ENCODE measurements at regions not wholly inside any gene's neighbourhood (a gene's known extent, or its start where the extent isn't known, plus 50 kb on each side); places are given as distances from the start of the nearest gene placed in this dataset.
"Not testable (repeated sequence)": the region's sequence is repeated elsewhere in the genome, so short reads cannot be mapped to it uniquely, and the experiment has no call there.

DNA sequence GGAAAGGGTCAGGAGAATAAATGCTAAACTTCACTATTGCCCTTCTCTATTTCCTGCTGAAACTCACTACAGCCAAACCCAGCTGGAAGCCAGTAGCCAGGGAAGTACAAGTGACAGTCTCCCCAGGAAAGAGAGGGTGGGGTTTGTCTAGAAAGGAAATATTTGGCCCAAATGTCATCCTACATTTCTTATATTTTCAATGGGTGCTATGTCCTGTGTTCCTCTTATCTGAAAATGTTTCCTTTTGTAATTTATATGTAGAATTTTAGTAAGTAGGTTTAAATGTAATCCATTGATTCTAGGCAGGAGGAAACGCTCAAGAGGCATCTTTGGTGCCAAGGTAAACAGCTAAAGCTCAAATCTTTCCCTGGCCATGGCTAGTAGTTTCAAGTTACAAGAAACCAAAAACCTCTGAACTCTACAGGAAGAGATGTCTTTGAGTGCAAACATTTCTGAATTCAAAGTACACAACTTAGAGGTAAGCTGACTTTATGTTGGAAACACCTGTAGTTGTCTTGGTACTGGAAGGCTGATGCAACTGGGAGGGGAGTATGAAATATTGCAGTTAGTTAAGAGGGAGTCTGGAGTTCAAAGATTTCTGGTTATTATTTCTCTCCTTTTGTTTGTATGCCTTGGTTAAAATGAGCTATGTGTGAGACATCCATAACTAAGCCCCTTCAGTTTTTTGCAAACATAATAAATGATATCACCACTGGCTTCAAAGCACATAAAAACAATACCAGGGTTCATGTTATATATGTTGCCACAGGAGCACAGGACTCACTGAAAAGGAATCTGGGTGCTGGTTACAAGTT, 356.1 kb upstream of the ZC3H15 start:
- ATAC-seq (ENCODE audit: poor library complexity): no peak
- intact Hi-C loops (cut with DNase I): no loop called here
- no peak for DNase-seq

GRCh38 chr2:186130748-186131641, 355.1 kb upstream of the ZC3H15 start:
- DNase-seq: no peak
- intact Hi-C loops (cut with DNase I): no loop called here
- ATAC-seq (ENCODE audit: poor library complexity): no peak

DNA sequence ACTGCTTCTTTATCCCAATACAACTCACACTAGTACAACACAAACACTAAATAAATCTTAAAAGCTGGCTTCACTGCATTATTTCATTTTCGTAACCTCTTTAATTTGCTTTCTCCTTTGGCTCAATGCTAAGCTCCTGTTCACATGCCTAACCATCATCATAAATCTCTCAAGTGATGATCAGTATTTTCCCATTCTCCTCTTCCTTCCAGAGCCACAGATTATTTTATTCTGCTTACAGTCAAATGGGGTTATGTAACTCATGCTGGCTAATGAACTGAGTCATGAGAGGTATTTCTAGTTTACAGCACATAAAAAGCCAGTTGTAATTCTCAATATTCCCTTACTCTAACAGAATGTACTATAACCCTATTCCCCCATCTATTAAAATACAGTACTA, 350.4 kb upstream of the ZC3H15 start:
- no peak for ATAC-seq (ENCODE audit: poor library complexity)
- DNase-seq: no peak
- intact Hi-C loops (cut with DNase I): no loop called here

GRCh38 chr2:186136860-186137259, 349.2 kb upstream of the ZC3H15 start:
- DNase-seq: no peak
- intact Hi-C loops (cut with DNase I): no loop called here
- no peak for ATAC-seq (ENCODE audit: poor library complexity)

- intact Hi-C loops (cut with DNase I): no loop called here
- DNase-seq (no peak), ATAC-seq (ENCODE audit: poor library complexity) (no peak)
These were observed 347.2 kb upstream of the ZC3H15 start for GRCh38 chr2:186138845-186139244.

- intact Hi-C loops (cut with DNase I): no loop called here
- ATAC-seq (ENCODE audit: poor library complexity): no peak
- DNase-seq: no peak
These were observed 327.0 kb upstream of the ZC3H15 start for GRCh38 chr2:186159101-186159500.

DNA sequence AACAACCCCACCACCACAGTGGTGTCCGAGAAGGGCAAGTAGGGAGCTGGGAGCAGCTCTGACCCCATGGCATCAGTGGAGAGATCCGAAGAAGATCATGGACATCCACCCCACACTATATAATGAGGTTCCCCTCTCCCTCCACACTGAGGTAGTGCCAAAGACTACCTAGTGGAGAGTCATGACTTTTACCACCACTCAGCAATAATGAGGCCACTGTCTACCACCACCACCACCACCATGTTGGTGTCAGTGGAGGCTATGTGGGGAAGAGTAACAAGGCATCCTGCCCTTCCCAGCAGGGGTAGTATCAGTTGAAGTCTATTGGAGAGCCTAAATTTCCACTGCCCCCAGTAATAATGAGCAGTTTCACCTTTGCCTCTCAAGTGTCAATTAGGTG, 321.7 kb upstream of the ZC3H15 start:
- ATAC-seq (ENCODE audit: poor library complexity): no peak
- intact Hi-C loops (cut with DNase I): no loop called here
- no peak for DNase-seq

DNA sequence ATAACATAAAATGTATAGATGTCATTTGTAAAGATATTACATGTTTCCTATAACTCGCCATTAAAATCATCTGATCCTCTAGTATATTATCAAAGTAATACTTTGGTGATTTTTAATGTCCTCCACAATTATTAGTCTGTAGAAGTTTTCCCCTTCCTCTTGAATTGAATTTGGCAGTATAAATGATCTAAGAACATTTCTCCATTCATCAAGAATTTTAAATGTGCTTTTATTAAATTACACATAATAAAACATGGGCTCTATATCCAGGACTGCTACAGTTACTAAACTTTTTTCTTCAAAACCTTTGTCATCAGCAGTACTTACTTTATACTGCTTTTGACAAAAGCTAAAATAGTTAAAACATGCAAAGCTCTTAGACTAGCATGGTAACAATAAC, 315.4 kb upstream of the ZC3H15 start:
- DNase-seq (no peak), ATAC-seq (ENCODE audit: poor library complexity) (no peak)
- intact Hi-C loops (cut with DNase I): no loop called here

DNA sequence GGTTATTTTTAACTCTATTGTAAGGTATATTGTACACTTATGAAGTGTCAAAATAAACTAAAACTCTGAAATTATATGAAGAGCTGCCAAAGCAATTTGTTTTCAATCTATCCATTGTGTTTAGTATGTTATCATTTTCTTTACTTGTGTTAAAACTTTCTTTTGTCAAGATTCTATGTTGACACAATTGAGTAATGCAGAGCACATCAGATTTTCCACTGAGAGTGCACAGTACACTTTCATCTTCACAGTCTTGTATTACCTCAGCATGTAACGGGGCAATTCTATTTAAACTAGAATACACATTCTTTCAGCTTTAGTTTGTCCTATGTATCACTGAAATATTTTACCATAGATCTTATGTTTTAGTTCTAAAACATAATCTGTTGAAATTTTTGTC, 304.4 kb upstream of the ZC3H15 start:
- intact Hi-C loops (cut with DNase I): no loop called here
- DNase-seq (no peak), ATAC-seq (ENCODE audit: poor library complexity) (no peak)

DNA sequence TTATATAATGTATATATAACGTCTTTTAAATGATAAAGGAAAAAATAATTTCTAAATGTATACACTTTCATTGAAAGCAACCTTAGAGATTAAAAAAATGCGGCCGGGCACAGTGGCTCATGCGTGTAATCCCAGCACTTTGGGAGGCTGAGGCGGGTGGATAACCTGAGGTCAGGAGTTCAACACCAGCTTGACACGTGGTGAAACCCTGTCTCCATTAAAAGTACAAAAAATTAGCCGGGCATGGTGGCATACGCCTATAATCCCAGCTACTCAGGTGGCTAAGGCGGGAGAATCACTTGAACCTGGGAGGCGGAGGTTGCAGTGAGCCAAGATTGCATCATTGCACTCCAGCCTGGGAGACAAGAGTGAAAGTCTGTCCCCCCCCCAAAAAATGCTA, 303.7 kb upstream of the ZC3H15 start:
- DNase-seq; ATAC-seq (ENCODE audit: poor library complexity); intact Hi-C loops (cut with DNase I): not testable (repeated sequence)

GRCh38 chr2:186183406-186183805, 302.7 kb upstream of the ZC3H15 start:
- ATAC-seq (ENCODE audit: poor library complexity) (no peak), DNase-seq (no peak)
- intact Hi-C loops (cut with DNase I): no loop called here

DNA sequence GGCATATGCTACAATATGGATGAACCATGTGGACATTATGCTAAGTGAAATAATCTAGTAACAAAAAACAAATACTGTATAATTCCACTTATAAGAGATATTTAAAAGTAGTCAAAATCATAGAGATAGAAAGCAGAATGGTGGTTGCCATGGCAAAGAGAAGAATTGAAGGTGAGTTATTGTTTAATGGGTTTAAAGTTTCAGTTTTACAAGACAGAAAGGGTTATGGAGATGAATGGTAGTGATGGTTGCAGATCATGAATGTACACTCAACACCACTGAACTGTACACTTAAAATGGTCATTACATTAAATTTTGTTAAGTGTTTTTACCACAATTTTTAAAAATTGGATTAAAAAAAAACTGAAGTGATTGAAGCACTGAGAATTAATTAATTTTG, 298.2 kb upstream of the ZC3H15 start:
- DNase-seq (no peak), ATAC-seq (ENCODE audit: poor library complexity) (no peak)
- intact Hi-C loops (cut with DNase I): no loop called here

- no peak for ATAC-seq (ENCODE audit: poor library complexity)
- DNase-seq: no peak
- intact Hi-C loops (cut with DNase I): no loop called here
These were observed 296.2 kb upstream of the ZC3H15 start for GRCh38 chr2:186189816-186190215.

DNA sequence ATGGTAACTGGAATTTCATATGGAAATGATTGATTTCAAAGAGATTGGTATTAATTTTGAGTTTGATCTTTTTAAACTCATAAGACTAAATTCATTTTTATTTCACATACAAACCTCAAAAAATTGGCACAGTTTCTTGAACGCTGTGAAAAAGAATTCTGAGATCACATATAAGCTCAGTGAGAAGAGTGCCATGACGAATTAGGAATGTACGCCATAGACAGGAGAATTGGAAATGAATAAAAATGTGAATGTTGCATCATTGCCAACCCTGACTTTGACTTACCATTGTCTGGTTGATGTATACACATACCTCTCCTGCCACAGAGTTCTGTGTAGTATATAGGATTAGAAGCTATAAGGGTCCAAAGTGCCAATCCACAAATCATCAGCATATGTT, 290.4 kb upstream of the ZC3H15 start:
- ATAC-seq (ENCODE audit: poor library complexity): no peak
- intact Hi-C loops (cut with DNase I): no loop called here
- no peak for DNase-seq

DNA sequence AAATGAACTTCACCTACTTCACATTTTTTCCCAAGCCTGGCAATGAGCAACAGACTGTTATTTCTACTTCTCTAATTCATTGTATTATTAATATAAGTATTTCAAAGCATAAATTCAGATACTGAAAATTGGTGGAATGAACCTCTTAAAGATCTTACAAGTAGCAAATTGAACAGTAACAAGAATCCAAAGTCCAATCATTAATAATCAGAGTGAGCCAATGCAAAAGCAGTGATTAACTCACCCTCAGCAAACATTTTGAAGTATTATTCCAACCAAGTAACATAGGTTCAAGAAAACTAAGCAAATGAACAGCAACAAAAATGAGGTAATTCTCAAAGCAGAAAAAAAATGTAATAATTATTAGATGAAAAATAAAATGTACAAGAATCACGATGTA, 288.1 kb upstream of the ZC3H15 start:
- ATAC-seq (ENCODE audit: poor library complexity): no peak
- DNase-seq: no peak
- intact Hi-C loops (cut with DNase I): no loop called here

DNA sequence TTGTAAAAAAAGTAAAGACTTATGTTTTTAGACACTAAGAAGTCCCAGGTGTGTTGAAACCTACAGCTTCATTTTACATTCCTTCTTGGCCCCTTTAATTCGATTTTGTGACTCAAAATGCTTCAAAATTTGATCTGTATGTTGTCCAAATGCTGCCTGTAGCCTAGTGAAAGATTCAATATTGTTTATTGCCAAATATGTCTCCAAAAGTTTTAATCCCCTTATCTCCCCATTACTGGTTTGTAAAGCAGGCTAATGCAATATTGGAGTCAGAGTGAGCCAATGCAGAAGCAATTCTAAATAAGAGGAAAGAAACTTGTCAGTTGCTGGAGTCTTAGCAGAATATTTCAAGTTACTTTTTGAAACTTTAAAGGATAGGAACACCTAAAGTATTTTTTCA, 287.0 kb upstream of the ZC3H15 start:
- intact Hi-C loops (cut with DNase I): no loop called here
- ATAC-seq (ENCODE audit: poor library complexity) (no peak), DNase-seq (no peak)

DNA sequence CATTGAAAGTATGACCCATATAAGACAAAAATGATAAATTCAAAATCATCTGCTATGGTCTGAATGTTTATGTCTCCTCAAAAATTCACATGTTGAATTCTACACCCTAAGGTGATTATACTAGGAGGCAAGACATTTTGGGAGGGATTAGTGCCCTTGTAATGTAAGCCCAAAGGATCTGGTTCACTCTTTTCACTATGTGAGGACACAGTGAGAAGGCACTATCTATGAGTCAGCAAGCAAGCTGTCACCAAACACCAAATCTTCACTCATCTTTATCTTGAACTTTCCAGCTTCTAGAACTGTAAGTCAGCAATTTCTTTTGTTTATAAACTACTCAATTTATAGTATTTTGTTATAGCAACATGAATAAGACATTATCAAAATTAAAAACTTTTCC, 284.7 kb upstream of the ZC3H15 start:
- ATAC-seq (ENCODE audit: poor library complexity) (no peak), DNase-seq (no peak)
- intact Hi-C loops (cut with DNase I): no loop called here

- DNase-seq (no peak), ATAC-seq (ENCODE audit: poor library complexity) (no peak)
- intact Hi-C loops (cut with DNase I): no loop called here
These were observed 280.7 kb upstream of the ZC3H15 start for GRCh38 chr2:186205254-186205911.

GRCh38 chr2:186209532-186209931, 276.5 kb upstream of the ZC3H15 start:
- intact Hi-C loops (cut with DNase I): no loop called here
- ATAC-seq (ENCODE audit: poor library complexity): no peak
- no peak for DNase-seq

GRCh38 chr2:186220409-186220808, 265.7 kb upstream of the ZC3H15 start:
- DNase-seq: no peak
- intact Hi-C loops (cut with DNase I): no loop called here
- no peak for ATAC-seq (ENCODE audit: poor library complexity)

Measured in Right ventricle myocardium superior (tissue), 1 donor.